Hepatocyte (in vitro differentiated cells): ENCODE measurements at regions not wholly inside any gene's neighbourhood (a gene's known extent, or its start where the extent isn't known, plus 50 kb on each side); places are given as distances from the start of the nearest gene placed in this dataset.

ENCODE experiments used
- DNase-seq: peaks from one replicate; pipeline ENCODE4 v3.0.0-alpha.2; 2016; ENCODE audit warnings: low spot score
- H2AFZ ChIP-seq: fragments of 200-600 bp; sonication (generic); 2 replicates; pipeline ENCODE4 v1.6.0; 2016; ENCODE audit warnings: antibody characterized with exemption, mild to moderate bottlenecking
- H3K27ac ChIP-seq: fragments of 200-600 bp; sonication (generic); 2 replicates; pipeline ENCODE4 v1.5.1; 2016; ENCODE audit warnings: mild to moderate bottlenecking
- H3K27me3 ChIP-seq: fragments of 200-600 bp; sonication (generic); 2 replicates; pipeline ENCODE4 v1.6.1; 2016
- H3K36me3 ChIP-seq: fragments of 200-600 bp; sonication (generic); replicated peaks from 2 replicates; pipeline ENCODE4 v1.5.1; 2016; ENCODE audit warnings: low read depth; ENCODE audit not compliant: insufficient read depth
- H3K4me1 ChIP-seq: fragments of 200-600 bp; sonication (generic); 2 replicates; pipeline ENCODE4 v1.5.1; 2016; ENCODE audit warnings: mild to moderate bottlenecking, moderate library complexity; ENCODE audit not compliant: insufficient read depth
- H3K4me2 ChIP-seq: fragments of 200-600 bp; sonication (generic); 2 replicates; pipeline ENCODE4 v1.6.0; 2016
- H3K4me3 ChIP-seq: fragments of 200-600 bp; sonication (generic); 2 replicates; pipeline ENCODE4 v1.5.1; 2016; ENCODE audit warnings: mild to moderate bottlenecking
- H3K79me2 ChIP-seq: fragments of 200-600 bp; sonication (generic); 2 replicates; pipeline ENCODE4 v1.6.0; 2017; ENCODE audit warnings: mild to moderate bottlenecking
- H3K9me2 ChIP-seq: fragments of 200-600 bp; sonication (generic); replicated peaks from 2 replicates; pipeline ENCODE4 v1.6.0; 2017; ENCODE audit warnings: mild to moderate bottlenecking; ENCODE audit not compliant: insufficient read depth
- H3K9me3 ChIP-seq: fragments of 200-600 bp; sonication (generic); 2 replicates; pipeline ENCODE4 v1.5.1; 2016; ENCODE audit warnings: low read depth, mild to moderate bottlenecking
- H4K20me1 ChIP-seq: fragments of 200-600 bp; sonication (generic); 2 replicates; pipeline ENCODE4 v1.6.0; 2016; ENCODE audit warnings: mild to moderate bottlenecking; ENCODE audit not compliant: insufficient read depth, poor library complexity, severe bottlenecking
- EZH2 ChIP-seq: fragments of 200-600 bp; sonication (generic); IDR thresholded peaks from 2 replicates; pipeline ENCODE4 v1.6.1; 2016; ENCODE audit warnings: antibody characterized with exemption, mild to moderate bottlenecking, borderline replicate concordance
- EZH2phosphoT487 ChIP-seq: fragments of 200-600 bp; sonication (generic); IDR thresholded peaks from one replicate; pipeline ENCODE4 v1.6.1; 2018; ENCODE audit warnings: antibody characterized with exemption, mild to moderate bottlenecking, low read depth, moderate library complexity; ENCODE audit not compliant: unreplicated experiment, severe bottlenecking
- WGBS: methylation state at CpG from one replicate; pipeline ENCODE4 v1.1.6; 2016; ENCODE audit warnings: low lambda C conversion rate; ENCODE audit errors: missing lambda C conversion rate; 5-methylcytosine and 5-hydroxymethylcytosine counted together
- TF ChIP-seq, protein P1 (sequence below): fragments of 200-600 bp; sonication (generic); IDR thresholded peaks from 2 replicates; pipeline ENCODE4 v1.5.1; 2016; ENCODE audit warnings: antibody characterized with exemption, mild to moderate bottlenecking; ENCODE audit not compliant: poor library complexity

DNA sequence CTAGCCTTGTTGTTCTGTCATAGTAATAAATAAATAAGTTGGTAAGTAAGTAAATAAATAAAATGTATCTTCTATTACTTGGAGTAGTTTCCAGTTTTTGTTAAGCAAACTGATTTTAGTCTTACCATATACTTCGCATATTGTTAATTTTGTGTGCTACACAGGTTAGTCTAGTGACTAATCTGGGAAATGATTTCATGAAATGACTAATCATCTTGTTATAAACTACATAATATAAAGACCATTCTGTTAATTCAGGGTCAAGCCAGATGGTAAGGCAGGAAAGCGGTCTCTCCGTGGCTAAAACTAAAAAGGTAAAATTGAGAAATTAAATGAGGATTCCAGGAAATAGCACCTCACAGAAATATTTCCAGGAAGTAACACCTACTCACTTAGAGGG lies 58.5 kb upstream of the FOXP2 start:
- no peak for DNase-seq
- H3K9me3 ChIP-seq = no peaks in the 10 kb centered on the region
- H3K27ac ChIP-seq = no peak overlapping the region
- H3K79me2 ChIP-seq = no peaks in the 10 kb centered on the region
- H3K36me3 ChIP-seq = no peaks in the 10 kb centered on the region
- no peaks in the 10 kb centered on the region for H3K9me2 ChIP-seq
- no peak overlapping the region for H3K4me2 ChIP-seq
- no peaks in the 10 kb centered on the region for H3K27me3 ChIP-seq
- H2AFZ ChIP-seq = no peak overlapping the region
- no peaks in the 10 kb centered on the region for H3K4me1 ChIP-seq
- no peak overlapping the region for H3K4me3 ChIP-seq
- no peaks in the 10 kb centered on the region for H4K20me1 ChIP-seq
- 93% methylated on average over 3 of the region's 3 CpGs for WGBS
- TF ChIP-seq, protein P1, sequence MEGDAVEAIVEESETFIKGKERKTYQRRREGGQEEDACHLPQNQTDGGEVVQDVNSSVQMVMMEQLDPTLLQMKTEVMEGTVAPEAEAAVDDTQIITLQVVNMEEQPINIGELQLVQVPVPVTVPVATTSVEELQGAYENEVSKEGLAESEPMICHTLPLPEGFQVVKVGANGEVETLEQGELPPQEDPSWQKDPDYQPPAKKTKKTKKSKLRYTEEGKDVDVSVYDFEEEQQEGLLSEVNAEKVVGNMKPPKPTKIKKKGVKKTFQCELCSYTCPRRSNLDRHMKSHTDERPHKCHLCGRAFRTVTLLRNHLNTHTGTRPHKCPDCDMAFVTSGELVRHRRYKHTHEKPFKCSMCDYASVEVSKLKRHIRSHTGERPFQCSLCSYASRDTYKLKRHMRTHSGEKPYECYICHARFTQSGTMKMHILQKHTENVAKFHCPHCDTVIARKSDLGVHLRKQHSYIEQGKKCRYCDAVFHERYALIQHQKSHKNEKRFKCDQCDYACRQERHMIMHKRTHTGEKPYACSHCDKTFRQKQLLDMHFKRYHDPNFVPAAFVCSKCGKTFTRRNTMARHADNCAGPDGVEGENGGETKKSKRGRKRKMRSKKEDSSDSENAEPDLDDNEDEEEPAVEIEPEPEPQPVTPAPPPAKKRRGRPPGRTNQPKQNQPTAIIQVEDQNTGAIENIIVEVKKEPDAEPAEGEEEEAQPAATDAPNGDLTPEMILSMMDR = no peak
- TF ChIP-seq EZH2 = no peak
- TF ChIP-seq EZH2phosphoT487 = no peak

GRCh38 chr7:114354306-114354705 lies 60.3 kb upstream of the FOXP2 start:
- TF ChIP-seq, protein P1 = no peak
- TF ChIP-seq EZH2 (no peak), EZH2phosphoT487 (no peak)
- H3K4me3 ChIP-seq = no peak overlapping the region
- no peaks in the 10 kb centered on the region for H3K79me2 ChIP-seq
- WGBS = 90% methylated on average over 1 of the region's 1 CpG
- H3K27me3 ChIP-seq = no peaks in the 10 kb centered on the region
- no peaks in the 10 kb centered on the region for H3K9me3 ChIP-seq
- no peak overlapping the region for H2AFZ ChIP-seq
- H4K20me1 ChIP-seq = no peaks in the 10 kb centered on the region
- H3K4me2 ChIP-seq = no peak overlapping the region
- no peak overlapping the region for H3K27ac ChIP-seq
- H3K9me2 ChIP-seq = no peaks in the 10 kb centered on the region
- H3K4me1 ChIP-seq = no peaks in the 10 kb centered on the region
- H3K36me3 ChIP-seq = no peaks in the 10 kb centered on the region
- no peak for DNase-seq

- no peak overlapping the region for H3K4me2 ChIP-seq
- H3K9me2 ChIP-seq = no peaks in the 10 kb centered on the region
- H3K27me3 ChIP-seq = no peaks in the 10 kb centered on the region
- DNase-seq = no peak
- TF ChIP-seq EZH2 = no peak
- no peak for TF ChIP-seq EZH2phosphoT487
- TF ChIP-seq, protein P1 = no peak
- H3K4me3 ChIP-seq = no peak overlapping the region
- H3K9me3 ChIP-seq = no peaks in the 10 kb centered on the region
- H2AFZ ChIP-seq = no peak overlapping the region
- H3K27ac ChIP-seq = no peak overlapping the region
- no peaks in the 10 kb centered on the region for H3K4me1 ChIP-seq
- no peaks in the 10 kb centered on the region for H3K36me3 ChIP-seq
- no peaks in the 10 kb centered on the region for H3K79me2 ChIP-seq
- H4K20me1 ChIP-seq = no peaks in the 10 kb centered on the region
- 82% methylated on average over 2 of the region's 2 CpGs for WGBS
These were observed 69.1 kb upstream of the FOXP2 start for GRCh38 chr7:114345494-114345893.
